ENCODE measurements at regions not wholly inside any gene's neighbourhood (a gene's known extent, or its start where the extent isn't known, plus 50 kb on each side); places are given as distances from the start of the nearest gene placed in this dataset.
"Not testable (repeated sequence)": the region's sequence is repeated elsewhere in the genome, so short reads cannot be mapped to it uniquely, and the experiment has no call there.

- no peak for TF ChIP-seq CTCF (conservative IDR thresholded peaks at IDR 0.05; ENCODE audit: low read depth, low read length)
- DNase-seq (ENCODE audit: low read depth): no peak
- no peak overlapping the region for H3K4me3 ChIP-seq (ENCODE audit: low read depth, low read length)
These were observed 204.0 kb upstream of the AVPR1A start for GRCh38 chr12:63354969-63355368.

GRCh38 chr12:63353559-63353958 lies 202.6 kb upstream of the AVPR1A start:
- H3K4me3 ChIP-seq (ENCODE audit: low read depth, low read length): no peak overlapping the region
- DNase-seq (ENCODE audit: low read depth): no peak
- peak; percentile 26 for TF ChIP-seq CTCF (conservative IDR thresholded peaks at IDR 0.05; ENCODE audit: low read depth, low read length)

DNA sequence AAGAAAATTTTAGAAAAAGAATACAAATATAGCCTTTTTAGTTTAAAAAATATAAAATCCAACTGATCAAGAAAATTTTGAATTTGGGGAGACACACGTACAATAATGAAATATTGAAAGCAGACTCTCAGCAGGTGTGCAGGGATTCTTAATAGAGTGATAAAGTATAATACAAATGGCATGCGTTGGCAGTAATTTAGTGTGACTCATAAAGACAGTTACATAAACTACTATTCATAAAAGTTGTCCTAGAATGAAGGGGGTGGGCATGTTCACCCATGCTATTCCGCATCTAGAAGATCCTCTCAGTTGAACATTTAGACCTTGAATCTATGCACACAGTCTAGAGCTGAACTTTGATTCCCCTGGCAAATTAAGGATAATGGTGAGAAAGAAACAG lies 200.4 kb upstream of the AVPR1A start:
- H3K4me3 ChIP-seq (ENCODE audit: low read depth, low read length): no peak overlapping the region
- TF ChIP-seq CTCF (conservative IDR thresholded peaks at IDR 0.05; ENCODE audit: low read depth, low read length): no peak
- no peak for DNase-seq (ENCODE audit: low read depth)

DNA sequence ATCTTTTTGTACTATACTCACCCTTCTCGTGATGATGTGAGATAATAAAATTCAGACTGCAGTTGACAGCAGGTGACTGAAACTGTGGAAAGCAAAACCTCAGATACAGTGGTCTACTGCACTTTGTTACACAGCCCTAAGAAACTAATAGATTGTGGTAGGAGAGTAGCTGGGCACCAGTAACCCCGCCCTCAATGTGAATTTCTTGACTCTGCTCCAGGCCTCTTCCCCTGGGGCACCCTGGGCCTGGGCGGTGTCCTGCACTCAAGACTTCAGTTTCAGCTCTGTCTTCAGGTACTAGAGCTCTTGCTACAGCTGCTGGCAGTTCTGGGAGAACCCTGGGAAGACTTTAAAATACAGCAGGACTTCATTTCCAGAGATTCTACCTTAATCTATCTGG lies 197.6 kb upstream of the AVPR1A start:
- no peak overlapping the region for H3K4me3 ChIP-seq (ENCODE audit: low read depth, low read length)
- no peak for DNase-seq (ENCODE audit: low read depth)
- no peak for TF ChIP-seq CTCF (conservative IDR thresholded peaks at IDR 0.05; ENCODE audit: low read depth, low read length)

DNA sequence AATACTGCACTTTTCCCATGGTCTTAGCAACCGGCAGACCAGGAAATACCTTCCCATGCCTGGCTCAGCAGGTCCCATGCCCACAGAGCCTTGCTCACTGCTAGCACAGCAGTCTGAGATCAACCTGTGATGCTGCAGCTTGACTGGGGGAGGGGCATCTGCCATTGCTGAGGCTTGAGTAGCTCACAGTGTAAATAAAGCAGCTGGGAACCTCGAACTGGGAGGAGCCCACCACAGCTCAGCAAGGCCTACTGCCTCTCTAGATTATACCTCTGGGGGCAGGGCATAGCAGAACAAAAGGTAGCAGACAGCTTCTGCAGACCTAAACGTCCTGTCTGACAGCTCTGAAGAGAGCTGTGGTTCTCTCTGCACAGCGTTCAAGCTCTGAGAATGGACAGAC lies 186.2 kb upstream of the AVPR1A start:
- not testable (repeated sequence) for DNase-seq (ENCODE audit: low read depth); H3K4me3 ChIP-seq (ENCODE audit: low read depth, low read length)

DNA sequence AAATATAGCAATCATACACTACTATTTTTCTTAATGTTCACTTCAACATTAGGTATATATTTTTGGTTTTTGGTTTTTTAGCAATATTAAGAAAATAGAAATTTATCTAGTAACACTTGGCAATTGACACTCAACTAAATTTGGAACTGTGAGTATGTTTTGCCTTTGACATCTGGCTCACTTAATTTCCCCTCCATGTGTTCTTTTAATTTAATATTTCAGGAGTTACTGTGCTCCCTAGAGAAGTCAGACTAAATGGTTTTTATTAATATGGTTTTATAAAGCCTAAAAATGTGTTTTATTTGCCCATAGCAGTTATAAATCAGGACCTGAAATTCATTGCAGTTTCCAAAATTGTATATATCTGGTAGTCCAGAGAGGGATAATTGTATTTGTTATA lies 175.3 kb upstream of the AVPR1A start:
- DNase-seq (ENCODE audit: low read depth): no peak
- TF ChIP-seq CTCF (conservative IDR thresholded peaks at IDR 0.05; ENCODE audit: low read depth, low read length): no peak
- H3K4me3 ChIP-seq (ENCODE audit: low read depth, low read length): no peak overlapping the region

GRCh38 chr12:63325757-63326156 lies 174.8 kb upstream of the AVPR1A start:
- no peak for TF ChIP-seq CTCF (conservative IDR thresholded peaks at IDR 0.05; ENCODE audit: low read depth, low read length)
- no peak for DNase-seq (ENCODE audit: low read depth)

DNA sequence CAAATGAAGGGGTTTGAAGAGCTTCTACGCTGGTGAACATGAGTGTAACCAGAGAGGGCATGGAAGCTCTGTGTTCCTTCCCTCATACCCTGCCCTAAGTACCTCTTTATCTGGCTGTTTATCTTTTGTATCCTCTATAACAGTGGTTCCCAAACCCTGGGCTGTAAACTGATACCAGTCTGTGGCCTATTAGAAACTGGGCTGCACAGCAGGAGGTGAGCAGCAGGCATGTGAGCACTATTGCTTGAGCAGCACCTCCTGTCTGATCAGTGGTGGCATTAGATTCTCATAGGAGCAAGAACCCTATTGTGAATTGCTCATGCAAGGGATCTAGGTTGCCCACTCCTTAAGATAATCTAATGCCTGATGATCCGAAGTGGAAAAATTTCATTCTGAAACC lies 172.9 kb upstream of the AVPR1A start:
- H3K4me3 ChIP-seq (ENCODE audit: low read depth, low read length): no peak overlapping the region
- TF ChIP-seq CTCF (conservative IDR thresholded peaks at IDR 0.05; ENCODE audit: low read depth, low read length): no peak

More at GRCh38 chr12:63325757-63326156, 174.8 kb upstream of the AVPR1A start:
- H3K4me3 ChIP-seq (ENCODE audit: low read depth, low read length): no peak overlapping the region

More for the DNA sequence above, 172.9 kb upstream of the AVPR1A start:
- no peak for DNase-seq (ENCODE audit: low read depth)

Measured in epithelial cell of proximal tubule (primary cell).